Activated naive CD8-positive, alpha-beta T cell treated with anti-CD3 and anti-CD28 coated beads for 36 hours (primary cell): ENCODE measurements at regions not wholly inside any gene's neighbourhood (a gene's known extent, or its start where the extent isn't known, plus 50 kb on each side); places are given as distances from the start of the nearest gene placed in this dataset.

Experiments
- DNase-seq: peaks from one replicate; pipeline ENCODE4 v3.0.0; 2021
- H3K27ac Mint-ChIP-seq: one replicate; pipeline ENCODE4 v1.8.0; 2022; ENCODE audit warnings: mild to moderate bottlenecking, moderate library complexity, mixed read lengths
- H3K27me3 Mint-ChIP-seq: one replicate; pipeline ENCODE4 v1.8.0; 2022; ENCODE audit warnings: mild to moderate bottlenecking, mixed read lengths
- H3K36me3 Mint-ChIP-seq: one replicate; pipeline ENCODE4 v1.8.0; 2021; ENCODE audit warnings: mild to moderate bottlenecking, mixed read lengths
- H3K4me1 Mint-ChIP-seq: one replicate; pipeline ENCODE4 v1.8.0; 2021; ENCODE audit warnings: mixed read lengths
- H3K4me3 Mint-ChIP-seq: one replicate; pipeline ENCODE4 v1.8.0; 2022; ENCODE audit warnings: mild to moderate bottlenecking, moderate library complexity, mixed read lengths
- H3K9me3 Mint-ChIP-seq: one replicate; pipeline ENCODE4 v1.8.0; 2022; ENCODE audit warnings: mixed read lengths

DNA sequence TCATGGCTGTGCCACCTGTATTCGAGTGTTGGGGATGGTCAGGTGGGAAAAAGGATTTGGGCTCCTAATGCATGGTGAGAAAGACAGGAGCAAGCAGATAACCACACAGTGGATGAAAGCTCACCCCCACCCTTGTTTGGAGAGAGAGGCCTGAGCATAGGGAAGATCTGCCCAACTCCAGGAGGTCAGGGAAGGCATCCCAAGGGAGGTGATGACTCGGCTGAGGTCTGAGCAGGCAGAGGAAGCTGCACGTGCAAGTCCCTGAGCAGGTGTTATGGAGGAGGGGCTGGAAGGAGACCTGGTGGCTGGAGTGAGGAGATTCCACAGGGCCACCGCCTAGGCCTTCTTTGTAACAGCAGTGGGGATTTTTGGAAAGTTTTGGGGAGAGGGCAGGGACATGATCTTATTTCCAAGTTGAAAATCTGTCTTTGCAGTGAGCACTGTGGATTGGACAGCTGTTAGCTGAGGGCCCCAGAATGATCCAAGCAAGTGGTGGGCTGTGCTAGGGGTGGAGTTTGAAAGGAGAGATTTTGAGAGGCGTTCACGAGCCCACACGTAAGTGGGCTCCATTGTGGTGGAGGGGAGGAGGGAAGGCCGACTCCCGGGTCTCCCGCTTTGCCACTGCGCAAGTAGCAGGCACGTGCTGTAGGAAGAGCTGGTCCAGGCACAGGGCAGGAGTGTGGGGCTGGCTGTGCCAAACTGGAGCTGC, 228.5 kb downstream of the GLI2 start:
- no peak for DNase-seq
- H3K9me3 Mint-ChIP-seq = no peaks in the 10 kb centered on the region
- no peaks in the 10 kb centered on the region for H3K36me3 Mint-ChIP-seq
- no peak overlapping the region for H3K4me3 Mint-ChIP-seq
- H3K27ac Mint-ChIP-seq = no peak overlapping the region
- H3K4me1 Mint-ChIP-seq = no peaks in the 10 kb centered on the region
- no peaks in the 10 kb centered on the region for H3K27me3 Mint-ChIP-seq

DNA sequence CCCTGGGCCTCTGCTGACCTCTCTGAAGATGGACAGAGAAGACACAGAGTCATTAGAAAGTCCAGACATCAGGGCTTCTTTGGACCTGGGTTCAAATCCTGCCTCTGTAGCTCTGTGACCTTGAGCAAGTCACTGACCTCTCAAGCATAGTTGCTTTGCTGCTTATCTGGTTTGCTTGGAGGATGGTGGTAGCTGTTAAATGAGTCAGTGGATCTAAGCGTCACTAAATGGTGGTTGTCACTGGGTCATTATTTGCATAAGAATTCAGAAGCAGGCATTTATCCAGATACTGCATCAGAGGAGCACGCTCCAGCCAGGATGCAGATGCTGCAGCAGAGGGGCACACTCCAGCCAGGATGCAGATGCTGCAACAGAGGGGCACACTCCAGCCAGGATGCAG, 229.2 kb downstream of the GLI2 start:
- no peaks in the 10 kb centered on the region for H3K4me1 Mint-ChIP-seq
- H3K9me3 Mint-ChIP-seq = no peaks in the 10 kb centered on the region
- no peak overlapping the region for H3K4me3 Mint-ChIP-seq
- H3K27ac Mint-ChIP-seq = no peak overlapping the region
- no peaks in the 10 kb centered on the region for H3K36me3 Mint-ChIP-seq
- no peaks in the 10 kb centered on the region for H3K27me3 Mint-ChIP-seq
- DNase-seq = no peak

GRCh38 chr2:120966510-120967254, 231.0 kb downstream of the GLI2 start:
- no peaks in the 10 kb centered on the region for H3K36me3 Mint-ChIP-seq
- H3K4me3 Mint-ChIP-seq = no peak overlapping the region
- no peak overlapping the region for H3K27ac Mint-ChIP-seq
- no peak for DNase-seq
- H3K4me1 Mint-ChIP-seq = no peaks in the 10 kb centered on the region
- no peaks in the 10 kb centered on the region for H3K9me3 Mint-ChIP-seq
- H3K27me3 Mint-ChIP-seq = no peaks in the 10 kb centered on the region

DNA sequence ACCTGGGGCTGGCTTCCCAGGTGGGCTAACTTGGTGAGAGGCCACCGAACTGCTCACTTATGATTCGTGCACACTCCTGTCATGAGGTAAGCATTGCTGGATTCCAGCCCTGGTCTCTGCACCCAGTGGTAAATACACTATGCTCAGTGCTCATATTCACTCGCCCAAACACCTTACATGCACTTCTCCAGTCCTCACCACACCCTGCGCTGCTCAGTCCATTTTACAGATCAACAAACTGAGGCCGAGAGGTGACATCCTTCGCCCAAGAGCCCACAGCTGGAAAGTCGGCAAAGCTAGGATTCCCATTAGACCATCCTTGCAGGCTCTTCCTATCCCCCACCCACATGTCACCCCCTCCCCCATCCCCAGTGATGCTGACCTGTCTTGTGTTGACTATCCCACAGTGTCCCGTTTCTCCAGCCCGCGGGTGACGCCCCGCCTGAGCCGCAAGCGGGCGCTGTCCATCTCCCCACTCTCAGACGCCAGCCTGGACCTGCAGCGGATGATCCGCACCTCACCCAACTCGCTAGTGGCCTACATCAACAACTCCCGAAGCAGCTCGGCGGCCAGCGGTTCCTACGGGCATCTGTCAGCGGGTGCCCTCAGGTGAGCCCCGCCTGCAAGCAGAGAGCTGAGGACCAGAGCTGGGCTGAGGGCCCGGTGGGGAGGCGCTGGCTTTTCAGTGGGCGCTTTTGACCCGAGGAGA, 232.8 kb downstream of the GLI2 start:
- Mint-ChIP-seq H3K27ac (no peak overlapping the region), H3K4me3 (no peak overlapping the region)

GRCh38 chr2:120969613-120970355, 234.1 kb downstream of the GLI2 start:
- no peak overlapping the region for H3K27ac Mint-ChIP-seq
- no peaks in the 10 kb centered on the region for H3K9me3 Mint-ChIP-seq
- H3K4me1 Mint-ChIP-seq = no peaks in the 10 kb centered on the region
- H3K27me3 Mint-ChIP-seq = no peaks in the 10 kb centered on the region
- H3K4me3 Mint-ChIP-seq = no peak overlapping the region
- H3K36me3 Mint-ChIP-seq = no peaks in the 10 kb centered on the region
- DNase-seq = no peak

More for the DNA sequence above, 232.8 kb downstream of the GLI2 start:
- Mint-ChIP-seq H3K9me3 (no peaks in the 10 kb centered on the region), H3K4me1 (no peaks in the 10 kb centered on the region), H3K36me3 (no peaks in the 10 kb centered on the region), H3K27me3 (no peaks in the 10 kb centered on the region)
- DNase-seq = no peak

DNA sequence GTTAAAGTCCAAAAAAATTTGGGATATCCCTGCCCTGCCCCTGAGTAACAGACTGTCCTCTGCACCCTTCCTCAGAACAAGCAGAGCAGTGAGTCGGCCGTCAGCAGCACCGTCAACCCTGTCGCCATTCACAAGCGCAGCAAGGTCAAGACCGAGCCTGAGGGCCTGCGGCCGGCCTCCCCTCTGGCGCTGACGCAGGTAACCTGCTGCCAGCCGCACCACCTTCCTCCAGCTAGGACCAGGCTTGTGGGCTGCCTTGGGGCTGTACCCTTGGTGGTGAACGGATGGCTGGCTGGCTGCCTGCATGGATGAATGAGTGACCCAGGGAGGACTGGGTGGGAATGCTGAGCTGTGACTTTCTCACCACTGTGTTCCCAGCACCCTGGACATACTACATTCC, 236.2 kb downstream of the GLI2 start:
- no peak for DNase-seq
- no peaks in the 10 kb centered on the region for H3K36me3 Mint-ChIP-seq
- no peaks in the 10 kb centered on the region for H3K9me3 Mint-ChIP-seq
- no peaks in the 10 kb centered on the region for H3K27me3 Mint-ChIP-seq
- no peaks in the 10 kb centered on the region for H3K4me1 Mint-ChIP-seq
- no peak overlapping the region for H3K27ac Mint-ChIP-seq
- no peak overlapping the region for H3K4me3 Mint-ChIP-seq

- Mint-ChIP-seq H3K27ac (no peak overlapping the region), H3K27me3 (no peaks in the 10 kb centered on the region), H3K4me1 (no peaks in the 10 kb centered on the region), H3K9me3 (no peaks in the 10 kb centered on the region), H3K4me3 (no peak overlapping the region), H3K36me3 (no peaks in the 10 kb centered on the region)
- no peak for DNase-seq
Measured at GRCh38 chr2:120972286-120972685, 236.6 kb downstream of the GLI2 start.

DNA sequence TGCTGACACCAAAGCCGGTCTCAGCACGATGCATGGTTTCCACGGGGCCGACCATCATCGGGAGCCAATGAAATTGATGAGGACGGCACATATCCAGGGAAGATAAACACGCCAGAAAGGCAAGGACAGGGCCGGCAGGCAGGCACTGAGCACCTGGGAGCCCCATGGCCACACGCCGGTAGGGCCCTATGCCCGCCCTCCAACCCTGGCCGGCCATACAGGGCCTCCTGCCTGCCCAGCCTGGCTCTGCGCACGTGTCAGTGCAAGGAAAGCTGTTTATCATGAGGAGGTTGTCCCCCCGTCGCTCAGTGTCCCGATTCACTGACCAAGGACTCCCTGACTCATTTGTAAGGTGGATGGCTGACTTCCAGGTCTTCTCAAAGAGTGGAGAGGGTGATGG, 237.5 kb downstream of the GLI2 start:
- Mint-ChIP-seq H3K4me1 (no peaks in the 10 kb centered on the region), H3K4me3 (no peak overlapping the region), H3K27ac (no peak overlapping the region), H3K36me3 (no peaks in the 10 kb centered on the region), H3K9me3 (no peaks in the 10 kb centered on the region), H3K27me3 (no peaks in the 10 kb centered on the region)
- no peak for DNase-seq

- H3K4me3 Mint-ChIP-seq = no peak overlapping the region
- no peaks in the 10 kb centered on the region for H3K9me3 Mint-ChIP-seq
- no peaks in the 10 kb centered on the region for H3K4me1 Mint-ChIP-seq
- no peaks in the 10 kb centered on the region for H3K36me3 Mint-ChIP-seq
- no peak for DNase-seq
- no peaks in the 10 kb centered on the region for H3K27me3 Mint-ChIP-seq
- H3K27ac Mint-ChIP-seq = no peak overlapping the region
Measured at GRCh38 chr2:120974950-120975349, 239.3 kb downstream of the GLI2 start.

DNA sequence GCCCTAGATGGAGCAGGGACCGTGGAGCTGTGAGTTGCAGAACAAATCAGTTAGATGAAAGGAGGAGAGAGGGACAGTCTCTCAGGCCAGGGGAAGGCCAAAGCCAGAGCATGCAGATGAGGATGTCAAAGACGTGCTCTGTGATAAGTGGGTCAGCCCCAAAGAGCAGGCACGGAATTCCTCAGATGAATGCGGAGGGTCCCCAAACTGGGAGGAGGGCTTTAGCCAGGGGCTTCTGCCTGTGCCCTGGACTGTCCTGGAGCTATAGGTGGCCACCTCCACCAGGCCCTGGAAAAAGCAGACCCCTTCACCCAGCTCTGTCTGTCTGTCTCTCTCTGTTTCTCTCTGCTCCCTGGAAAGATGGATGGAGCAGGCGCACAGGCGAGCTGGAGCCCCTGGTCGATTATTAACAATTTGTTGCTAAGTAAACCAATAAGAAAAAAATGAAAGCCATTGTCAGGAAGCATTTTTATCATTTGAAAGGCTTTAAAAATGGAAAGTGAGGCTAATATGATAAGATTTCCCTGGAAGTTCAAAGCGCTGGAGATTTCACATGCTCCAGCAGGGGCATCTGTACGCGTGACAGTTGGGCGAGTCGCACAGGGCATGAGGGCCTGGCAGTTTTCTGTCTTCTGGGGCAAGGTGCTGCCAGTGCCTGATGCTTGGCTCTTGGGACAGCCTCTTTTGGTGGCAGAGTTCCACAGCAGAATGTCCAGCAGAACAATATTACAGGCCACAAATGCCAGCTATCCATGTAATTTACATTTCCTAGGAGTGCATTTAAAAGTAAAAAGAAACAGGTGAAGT, 241.0 kb downstream of the GLI2 start:
- Mint-ChIP-seq H3K4me1 (no peaks in the 10 kb centered on the region), H3K36me3 (no peaks in the 10 kb centered on the region), H3K27ac (no peak overlapping the region), H3K4me3 (no peak overlapping the region), H3K27me3 (no peaks in the 10 kb centered on the region), H3K9me3 (no peaks in the 10 kb centered on the region)
- no peak for DNase-seq

DNA sequence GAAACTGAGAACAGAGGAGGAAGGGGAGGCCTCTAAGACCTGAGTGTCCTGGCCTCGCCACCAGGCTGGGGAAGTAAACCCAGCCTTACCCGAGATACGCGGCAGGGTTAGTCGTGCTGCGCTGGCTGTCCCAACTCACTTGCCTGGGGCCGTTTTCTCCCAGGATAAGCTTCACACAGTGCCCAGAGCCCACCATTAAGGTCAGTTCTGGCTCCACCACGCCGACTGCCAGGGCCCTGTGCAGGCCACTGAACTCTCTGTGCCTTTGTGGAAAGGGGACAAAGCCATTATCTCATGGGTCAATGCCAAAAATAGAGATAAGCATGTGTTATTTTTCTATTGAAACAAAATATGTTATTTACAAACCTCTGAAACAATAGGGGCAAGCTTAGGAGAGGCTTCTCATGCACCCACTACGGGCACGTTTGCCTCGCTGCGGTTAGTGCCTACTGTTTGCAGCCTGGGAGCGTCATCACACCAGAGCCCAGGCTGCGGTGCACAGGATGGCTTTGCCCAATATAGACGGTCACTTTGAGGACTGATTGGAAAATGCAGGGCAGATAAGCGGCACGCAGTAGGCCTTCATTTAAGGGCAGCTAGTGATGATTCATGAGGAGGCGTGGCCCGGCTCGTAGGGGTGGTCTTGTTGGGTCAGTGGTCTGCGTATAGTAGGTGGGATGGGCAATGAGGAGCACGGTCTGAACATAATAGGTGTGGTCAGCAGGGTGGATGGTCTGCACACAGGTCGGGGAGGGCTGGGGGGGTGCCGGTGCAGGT, 242.1 kb downstream of the GLI2 start:
- H3K9me3 Mint-ChIP-seq = no peaks in the 10 kb centered on the region
- H3K4me3 Mint-ChIP-seq = no peak overlapping the region
- no peaks in the 10 kb centered on the region for H3K36me3 Mint-ChIP-seq
- H3K27me3 Mint-ChIP-seq = no peaks in the 10 kb centered on the region
- H3K4me1 Mint-ChIP-seq = no peaks in the 10 kb centered on the region
- no peak for DNase-seq
- H3K27ac Mint-ChIP-seq = no peak overlapping the region

DNA sequence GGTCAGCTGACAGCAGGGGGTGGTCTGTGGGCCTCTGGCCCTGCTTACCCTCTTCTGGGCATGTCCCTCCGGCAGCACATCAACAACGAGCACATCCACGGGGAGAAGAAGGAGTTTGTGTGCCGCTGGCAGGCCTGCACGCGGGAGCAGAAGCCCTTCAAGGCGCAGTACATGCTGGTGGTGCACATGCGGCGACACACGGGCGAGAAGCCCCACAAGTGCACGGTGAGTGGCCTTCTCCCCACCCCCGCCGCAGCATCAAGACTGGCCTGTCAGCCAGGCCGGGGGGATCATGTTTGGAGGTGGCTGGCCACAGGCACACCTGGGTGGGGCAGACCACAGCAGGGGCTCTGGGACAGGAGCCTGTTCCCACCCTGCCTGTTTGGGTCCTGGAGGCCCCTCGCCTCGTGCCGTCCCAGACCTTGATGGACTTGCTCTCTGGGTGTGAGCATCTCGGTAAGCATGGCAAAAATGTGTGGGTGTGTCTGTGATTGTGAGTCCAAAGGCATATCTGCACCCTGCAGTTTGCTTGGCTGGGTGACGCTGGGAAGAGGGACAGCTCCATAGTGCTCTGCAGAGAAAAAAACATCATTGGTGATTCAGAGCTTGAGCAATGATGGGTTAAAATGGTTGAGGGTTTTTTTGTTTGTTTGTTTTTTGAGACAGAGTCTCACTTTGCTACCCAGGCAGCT, 242.8 kb downstream of the GLI2 start:
- Mint-ChIP-seq H3K4me3 (no peak overlapping the region), H3K36me3 (no peaks in the 10 kb centered on the region), H3K27me3 (no peaks in the 10 kb centered on the region), H3K9me3 (no peaks in the 10 kb centered on the region), H3K4me1 (no peaks in the 10 kb centered on the region), H3K27ac (no peak overlapping the region)
- DNase-seq = no peak

GRCh38 chr2:120979398-120979797, 243.7 kb downstream of the GLI2 start:
- Mint-ChIP-seq H3K4me3 (no peak overlapping the region), H3K27ac (no peak overlapping the region), H3K4me1 (no peaks in the 10 kb centered on the region), H3K36me3 (no peaks in the 10 kb centered on the region), H3K9me3 (no peaks in the 10 kb centered on the region), H3K27me3 (no peaks in the 10 kb centered on the region)
- DNase-seq = no peak
